ENCODE measurements at regions not wholly inside any gene's neighbourhood (a gene's known extent, or its start where the extent isn't known, plus 50 kb on each side); places are given as distances from the start of the nearest gene placed in this dataset.

GRCh38 chr14:76309572-76310162 is 66.3 kb upstream of the ESRRB start:
- Histone ChIP-seq H3K9ac (ENCODE audit: insufficient read depth, low read length) (no peak overlapping the region), H3K4me1 (ENCODE audit: control insufficient read depth, extremely low read depth, insufficient read depth, low read length) (no peaks in the 10 kb centered on the region), H3K27ac (ENCODE audit: insufficient read depth, low read length) (no peak overlapping the region), H3K36me3 (ENCODE audit: control insufficient read depth, insufficient read depth, low read length) (no peaks in the 10 kb centered on the region), H3K27me3 (ENCODE audit: control insufficient read depth, insufficient read depth, low read length) (peaks cover 3% of the 10 kb centered on the region), H4K20me1 (ENCODE audit: control insufficient read depth, extremely low read depth, insufficient read depth, low read length) (no peaks in the 10 kb centered on the region), H2AFZ (ENCODE audit: low read length) (no peak overlapping the region), H3K9me3 (ENCODE audit: control insufficient read depth, insufficient read depth, low read depth, low read length) (no peaks in the 10 kb centered on the region), H3K79me2 (ENCODE audit: control insufficient read depth, insufficient read depth, low read length) (no peaks in the 10 kb centered on the region), H3K4me3 (replicated peaks in 1 of 4; ENCODE audit: control extremely low read depth in 1 of 4, insufficient read depth in 1 of 4, low read depth in 3 of 4, low read length in 4 of 4) (no peak overlapping the region), H3K4me2 (ENCODE audit: extremely low read depth, insufficient read depth, low read length) (no peak overlapping the region)
- TF ChIP-seq CTCF (conservative IDR thresholded peaks at IDR 0.05 in 1 of 2, IDR thresholded peaks at IDR 0.05 in 1 of 2; ENCODE audit: low read depth in 1 of 2, low read length in 2 of 2) (no peak), EZH2 (IDR thresholded peaks at IDR 0.05; ENCODE audit: low read length, missing control alignments) (no peak)
- DNase-seq (ENCODE audit: low read depth in 2 of 2) = no peak

- H3K4me3 ChIP-seq (replicated peaks in 1 of 4; ENCODE audit: control extremely low read depth in 1 of 4, insufficient read depth in 1 of 4, low read depth in 3 of 4, low read length in 4 of 4) = no peak overlapping the region
- no peak overlapping the region for H3K27ac ChIP-seq (ENCODE audit: insufficient read depth, low read length)
- H3K4me1 ChIP-seq (ENCODE audit: control insufficient read depth, extremely low read depth, insufficient read depth, low read length) = no peaks in the 10 kb centered on the region
- H3K27me3 ChIP-seq (ENCODE audit: control insufficient read depth, insufficient read depth, low read length) = peaks cover 3% of the 10 kb centered on the region
- H3K9ac ChIP-seq (ENCODE audit: insufficient read depth, low read length) = no peak overlapping the region
- no peaks in the 10 kb centered on the region for H3K36me3 ChIP-seq (ENCODE audit: control insufficient read depth, insufficient read depth, low read length)
- TF ChIP-seq EZH2 (IDR thresholded peaks at IDR 0.05; ENCODE audit: low read length, missing control alignments) (no peak), CTCF (conservative IDR thresholded peaks at IDR 0.05 in 1 of 2, IDR thresholded peaks at IDR 0.05 in 1 of 2; ENCODE audit: low read depth in 1 of 2, low read length in 2 of 2) (no peak)
- no peak for DNase-seq (ENCODE audit: low read depth in 2 of 2)
- no peaks in the 10 kb centered on the region for H3K79me2 ChIP-seq (ENCODE audit: control insufficient read depth, insufficient read depth, low read length)
- no peak overlapping the region for H2AFZ ChIP-seq (ENCODE audit: low read length)
- H4K20me1 ChIP-seq (ENCODE audit: control insufficient read depth, extremely low read depth, insufficient read depth, low read length) = no peaks in the 10 kb centered on the region
- H3K9me3 ChIP-seq (ENCODE audit: control insufficient read depth, insufficient read depth, low read depth, low read length) = no peaks in the 10 kb centered on the region
- no peak overlapping the region for H3K4me2 ChIP-seq (ENCODE audit: extremely low read depth, insufficient read depth, low read length)
These were observed 64.7 kb upstream of the ESRRB start for GRCh38 chr14:76311079-76311758.

GRCh38 chr14:76312821-76313220 is 63.1 kb upstream of the ESRRB start:
- no peak overlapping the region for H3K27ac ChIP-seq (ENCODE audit: insufficient read depth, low read length)
- no peaks in the 10 kb centered on the region for H3K9me3 ChIP-seq (ENCODE audit: control insufficient read depth, insufficient read depth, low read depth, low read length)
- no peak overlapping the region for H3K9ac ChIP-seq (ENCODE audit: insufficient read depth, low read length)
- no peak for DNase-seq (ENCODE audit: low read depth in 2 of 2)
- H4K20me1 ChIP-seq (ENCODE audit: control insufficient read depth, extremely low read depth, insufficient read depth, low read length) = no peaks in the 10 kb centered on the region
- no peaks in the 10 kb centered on the region for H3K79me2 ChIP-seq (ENCODE audit: control insufficient read depth, insufficient read depth, low read length)
- no peak overlapping the region for H2AFZ ChIP-seq (ENCODE audit: low read length)
- H3K4me1 ChIP-seq (ENCODE audit: control insufficient read depth, extremely low read depth, insufficient read depth, low read length) = no peaks in the 10 kb centered on the region
- no peaks in the 10 kb centered on the region for H3K36me3 ChIP-seq (ENCODE audit: control insufficient read depth, insufficient read depth, low read length)
- no peak overlapping the region for H3K4me3 ChIP-seq (replicated peaks in 1 of 4; ENCODE audit: control extremely low read depth in 1 of 4, insufficient read depth in 1 of 4, low read depth in 3 of 4, low read length in 4 of 4)
- TF ChIP-seq CTCF (conservative IDR thresholded peaks at IDR 0.05 in 1 of 2, IDR thresholded peaks at IDR 0.05 in 1 of 2; ENCODE audit: low read depth in 1 of 2, low read length in 2 of 2) = no peak
- no peak for TF ChIP-seq EZH2 (IDR thresholded peaks at IDR 0.05; ENCODE audit: low read length, missing control alignments)
- H3K4me2 ChIP-seq (ENCODE audit: extremely low read depth, insufficient read depth, low read length) = no peak overlapping the region
- H3K27me3 ChIP-seq (ENCODE audit: control insufficient read depth, insufficient read depth, low read length) = peaks cover 3% of the 10 kb centered on the region
